ENCODE measurements at regions not wholly inside any gene's neighbourhood (a gene's known extent, or its start where the extent isn't known, plus 50 kb on each side); places are given as distances from the start of the nearest gene placed in this dataset.

DNA sequence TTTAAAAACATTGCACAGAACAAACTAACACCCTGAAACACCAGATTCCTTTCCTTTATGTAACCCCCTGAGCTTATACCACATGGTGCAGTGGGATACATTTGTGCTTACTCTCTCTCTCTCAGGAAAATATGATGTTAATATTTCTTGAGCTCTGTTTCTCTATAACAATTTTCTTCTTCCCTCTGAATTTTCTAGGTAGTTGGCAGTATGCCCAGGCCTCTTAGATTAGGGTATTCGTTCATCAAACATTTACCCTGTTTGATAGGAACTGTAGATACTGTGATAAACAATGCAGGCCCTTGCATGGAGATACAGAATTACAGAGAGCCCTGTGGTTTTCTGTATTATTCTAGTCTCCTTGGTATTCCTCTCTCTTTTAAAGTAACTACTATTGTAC lies 567.8 kb downstream of the IPMK start:
- TF ChIP-seq BRCA1 (IDR thresholded peaks at IDR 0.05; ENCODE audit: low read depth, low read length) (no peak), CHD2 (IDR thresholded peaks at IDR 0.05; ENCODE audit: borderline replicate concordance, low read depth, low read length) (no peak), POLR2A (IDR thresholded peaks at IDR 0.05; ENCODE audit: low read depth, low read length) (no peak), MEF2A (IDR thresholded peaks at IDR 0.05; ENCODE audit: insufficient read depth, low read depth, low read length) (no peak), ATF7 (IDR thresholded peaks at IDR 0.05; ENCODE audit: low read depth) (no peak)
- TF ChIP-seq, protein P1, sequence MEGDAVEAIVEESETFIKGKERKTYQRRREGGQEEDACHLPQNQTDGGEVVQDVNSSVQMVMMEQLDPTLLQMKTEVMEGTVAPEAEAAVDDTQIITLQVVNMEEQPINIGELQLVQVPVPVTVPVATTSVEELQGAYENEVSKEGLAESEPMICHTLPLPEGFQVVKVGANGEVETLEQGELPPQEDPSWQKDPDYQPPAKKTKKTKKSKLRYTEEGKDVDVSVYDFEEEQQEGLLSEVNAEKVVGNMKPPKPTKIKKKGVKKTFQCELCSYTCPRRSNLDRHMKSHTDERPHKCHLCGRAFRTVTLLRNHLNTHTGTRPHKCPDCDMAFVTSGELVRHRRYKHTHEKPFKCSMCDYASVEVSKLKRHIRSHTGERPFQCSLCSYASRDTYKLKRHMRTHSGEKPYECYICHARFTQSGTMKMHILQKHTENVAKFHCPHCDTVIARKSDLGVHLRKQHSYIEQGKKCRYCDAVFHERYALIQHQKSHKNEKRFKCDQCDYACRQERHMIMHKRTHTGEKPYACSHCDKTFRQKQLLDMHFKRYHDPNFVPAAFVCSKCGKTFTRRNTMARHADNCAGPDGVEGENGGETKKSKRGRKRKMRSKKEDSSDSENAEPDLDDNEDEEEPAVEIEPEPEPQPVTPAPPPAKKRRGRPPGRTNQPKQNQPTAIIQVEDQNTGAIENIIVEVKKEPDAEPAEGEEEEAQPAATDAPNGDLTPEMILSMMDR (IDR thresholded peaks at IDR 0.05 in 2 of 3, conservative IDR thresholded peaks at IDR 0.05 in 1 of 3; ENCODE audit: control insufficient read depth in 2 of 3, extremely low read depth in 1 of 3, insufficient read depth in 1 of 3, low read depth in 3 of 3, low read length in 3 of 3) = no peak
- TF ChIP-seq, protein P2, sequence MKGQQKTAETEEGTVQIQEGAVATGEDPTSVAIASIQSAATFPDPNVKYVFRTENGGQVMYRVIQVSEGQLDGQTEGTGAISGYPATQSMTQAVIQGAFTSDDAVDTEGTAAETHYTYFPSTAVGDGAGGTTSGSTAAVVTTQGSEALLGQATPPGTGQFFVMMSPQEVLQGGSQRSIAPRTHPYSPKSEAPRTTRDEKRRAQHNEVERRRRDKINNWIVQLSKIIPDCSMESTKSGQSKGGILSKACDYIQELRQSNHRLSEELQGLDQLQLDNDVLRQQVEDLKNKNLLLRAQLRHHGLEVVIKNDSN (IDR thresholded peaks at IDR 0.05; ENCODE audit: borderline replicate concordance, extremely low read length, insufficient read depth, low read depth, low read length) = no peak
- TF ChIP-seq, protein P3, sequence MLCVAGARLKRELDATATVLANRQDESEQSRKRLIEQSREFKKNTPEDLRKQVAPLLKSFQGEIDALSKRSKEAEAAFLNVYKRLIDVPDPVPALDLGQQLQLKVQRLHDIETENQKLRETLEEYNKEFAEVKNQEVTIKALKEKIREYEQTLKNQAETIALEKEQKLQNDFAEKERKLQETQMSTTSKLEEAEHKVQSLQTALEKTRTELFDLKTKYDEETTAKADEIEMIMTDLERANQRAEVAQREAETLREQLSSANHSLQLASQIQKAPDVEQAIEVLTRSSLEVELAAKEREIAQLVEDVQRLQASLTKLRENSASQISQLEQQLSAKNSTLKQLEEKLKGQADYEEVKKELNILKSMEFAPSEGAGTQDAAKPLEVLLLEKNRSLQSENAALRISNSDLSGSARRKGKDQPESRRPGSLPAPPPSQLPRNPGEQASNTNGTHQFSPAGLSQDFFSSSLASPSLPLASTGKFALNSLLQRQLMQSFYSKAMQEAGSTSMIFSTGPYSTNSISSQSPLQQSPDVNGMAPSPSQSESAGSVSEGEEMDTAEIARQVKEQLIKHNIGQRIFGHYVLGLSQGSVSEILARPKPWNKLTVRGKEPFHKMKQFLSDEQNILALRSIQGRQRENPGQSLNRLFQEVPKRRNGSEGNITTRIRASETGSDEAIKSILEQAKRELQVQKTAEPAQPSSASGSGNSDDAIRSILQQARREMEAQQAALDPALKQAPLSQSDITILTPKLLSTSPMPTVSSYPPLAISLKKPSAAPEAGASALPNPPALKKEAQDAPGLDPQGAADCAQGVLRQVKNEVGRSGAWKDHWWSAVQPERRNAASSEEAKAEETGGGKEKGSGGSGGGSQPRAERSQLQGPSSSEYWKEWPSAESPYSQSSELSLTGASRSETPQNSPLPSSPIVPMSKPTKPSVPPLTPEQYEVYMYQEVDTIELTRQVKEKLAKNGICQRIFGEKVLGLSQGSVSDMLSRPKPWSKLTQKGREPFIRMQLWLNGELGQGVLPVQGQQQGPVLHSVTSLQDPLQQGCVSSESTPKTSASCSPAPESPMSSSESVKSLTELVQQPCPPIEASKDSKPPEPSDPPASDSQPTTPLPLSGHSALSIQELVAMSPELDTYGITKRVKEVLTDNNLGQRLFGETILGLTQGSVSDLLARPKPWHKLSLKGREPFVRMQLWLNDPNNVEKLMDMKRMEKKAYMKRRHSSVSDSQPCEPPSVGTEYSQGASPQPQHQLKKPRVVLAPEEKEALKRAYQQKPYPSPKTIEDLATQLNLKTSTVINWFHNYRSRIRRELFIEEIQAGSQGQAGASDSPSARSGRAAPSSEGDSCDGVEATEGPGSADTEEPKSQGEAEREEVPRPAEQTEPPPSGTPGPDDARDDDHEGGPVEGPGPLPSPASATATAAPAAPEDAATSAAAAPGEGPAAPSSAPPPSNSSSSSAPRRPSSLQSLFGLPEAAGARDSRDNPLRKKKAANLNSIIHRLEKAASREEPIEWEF (IDR thresholded peaks at IDR 0.05; ENCODE audit: insufficient replicate concordance, low read depth, low read length) = no peak
- TF ChIP-seq, protein P4, sequence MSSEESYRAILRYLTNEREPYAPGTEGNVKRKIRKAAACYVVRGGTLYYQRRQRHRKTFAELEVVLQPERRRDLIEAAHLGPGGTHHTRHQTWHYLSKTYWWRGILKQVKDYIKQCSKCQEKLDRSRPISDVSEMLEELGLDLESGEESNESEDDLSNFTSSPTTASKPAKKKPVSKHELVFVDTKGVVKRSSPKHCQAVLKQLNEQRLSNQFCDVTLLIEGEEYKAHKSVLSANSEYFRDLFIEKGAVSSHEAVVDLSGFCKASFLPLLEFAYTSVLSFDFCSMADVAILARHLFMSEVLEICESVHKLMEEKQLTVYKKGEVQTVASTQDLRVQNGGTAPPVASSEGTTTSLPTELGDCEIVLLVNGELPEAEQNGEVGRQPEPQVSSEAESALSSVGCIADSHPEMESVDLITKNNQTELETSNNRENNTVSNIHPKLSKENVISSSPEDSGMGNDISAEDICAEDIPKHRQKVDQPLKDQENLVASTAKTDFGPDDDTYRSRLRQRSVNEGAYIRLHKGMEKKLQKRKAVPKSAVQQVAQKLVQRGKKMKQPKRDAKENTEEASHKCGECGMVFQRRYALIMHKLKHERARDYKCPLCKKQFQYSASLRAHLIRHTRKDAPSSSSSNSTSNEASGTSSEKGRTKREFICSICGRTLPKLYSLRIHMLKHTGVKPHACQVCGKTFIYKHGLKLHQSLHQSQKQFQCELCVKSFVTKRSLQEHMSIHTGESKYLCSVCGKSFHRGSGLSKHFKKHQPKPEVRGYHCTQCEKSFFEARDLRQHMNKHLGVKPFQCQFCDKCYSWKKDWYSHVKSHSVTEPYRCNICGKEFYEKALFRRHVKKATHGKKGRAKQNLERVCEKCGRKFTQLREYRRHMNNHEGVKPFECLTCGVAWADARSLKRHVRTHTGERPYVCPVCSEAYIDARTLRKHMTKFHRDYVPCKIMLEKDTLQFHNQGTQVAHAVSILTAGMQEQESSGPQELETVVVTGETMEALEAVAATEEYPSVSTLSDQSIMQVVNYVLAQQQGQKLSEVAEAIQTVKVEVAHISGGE (CRISPR knock-in tag; IDR thresholded peaks at IDR 0.05) = no peak

Data from GM12878 (cell line).